ENCODE measurements at regions not wholly inside any gene's neighbourhood (a gene's known extent, or its start where the extent isn't known, plus 50 kb on each side); places are given as distances from the start of the nearest gene placed in this dataset.
A peak's percentile ranks its signal among the peaks of the same experiment; 100 is the strongest.
"Not testable (repeated sequence)": the region's sequence is repeated elsewhere in the genome, so short reads cannot be mapped to it uniquely, and the experiment has no call there.

GRCh38 chr3:23712656-23713559 is 92.8 kb upstream of the UBE2E1 start:
- H3K9me3 Mint-ChIP-seq = peaks cover 10 to 16% of the 10 kb centered on the region in 2 donors
- DNase-seq = no peak
- H3K4me3 Mint-ChIP-seq = no peak overlapping the region
- H3K4me1 Mint-ChIP-seq = peaks cover 5% of the 10 kb centered on the region
- H3K27ac Mint-ChIP-seq = no peak overlapping the region
- peaks cover 37% of the 10 kb centered on the region for H3K27me3 Mint-ChIP-seq
- ATAC-seq = no peak

GRCh38 chr3:23713641-23714040 is 92.1 kb upstream of the UBE2E1 start:
- Mint-ChIP-seq H3K27me3 (peaks cover 37% of the 10 kb centered on the region), H3K4me3 (no peak overlapping the region), H3K9me3 (peaks cover 10 to 16% of the 10 kb centered on the region in 2 donors), H3K4me1 (peaks cover 5% of the 10 kb centered on the region), H3K27ac (no peak overlapping the region)
- ATAC-seq = no peak
- no peak for DNase-seq

GRCh38 chr3:23720059-23720458 is 85.7 kb upstream of the UBE2E1 start:
- Mint-ChIP-seq H3K4me3 (no peak overlapping the region), H3K27ac (no peak overlapping the region), H3K4me1 (no peaks in the 10 kb centered on the region), H3K27me3 (no peaks in the 10 kb centered on the region), H3K9me3 (peaks cover 10 to 16% of the 10 kb centered on the region in 2 donors)
- DNase-seq (no peak), ATAC-seq (no peak)

GRCh38 chr3:23720885-23721284 is 84.9 kb upstream of the UBE2E1 start:
- Mint-ChIP-seq H3K27me3 (no peaks in the 10 kb centered on the region), H3K4me1 (no peaks in the 10 kb centered on the region), H3K9me3 (peaks cover 9 to 10% of the 10 kb centered on the region in 2 donors), H3K27ac (no peak overlapping the region), H3K4me3 (no peak overlapping the region)
- DNase-seq (no peak), ATAC-seq (no peak)

GRCh38 chr3:23723141-23723540 is 82.6 kb upstream of the UBE2E1 start:
- H3K27ac Mint-ChIP-seq = no peak overlapping the region
- no peak for ATAC-seq
- H3K4me1 Mint-ChIP-seq = peaks cover 21% of the 10 kb centered on the region
- no peaks in the 10 kb centered on the region for H3K9me3 Mint-ChIP-seq
- H3K4me3 Mint-ChIP-seq = no peak overlapping the region
- no peaks in the 10 kb centered on the region for H3K27me3 Mint-ChIP-seq
- DNase-seq = no peak

- no peak overlapping the region for H3K27ac Mint-ChIP-seq
- no peak overlapping the region for H3K4me3 Mint-ChIP-seq
- H3K4me1 Mint-ChIP-seq = peaks cover 28% of the 10 kb centered on the region
- no peaks in the 10 kb centered on the region for H3K9me3 Mint-ChIP-seq
- ATAC-seq = no peak
- no peaks in the 10 kb centered on the region for H3K27me3 Mint-ChIP-seq
- no peak for DNase-seq
These were observed 81.8 kb upstream of the UBE2E1 start for GRCh38 chr3:23723930-23724329.

GRCh38 chr3:23726811-23727548 is 78.8 kb upstream of the UBE2E1 start:
- H3K4me1 Mint-ChIP-seq = peaks cover 28% of the 10 kb centered on the region
- no peak overlapping the region for H3K27ac Mint-ChIP-seq
- H3K9me3 Mint-ChIP-seq = no peaks in the 10 kb centered on the region
- no peaks in the 10 kb centered on the region for H3K27me3 Mint-ChIP-seq
- no peak overlapping the region for H3K4me3 Mint-ChIP-seq
- peak; percentile 97 for ATAC-seq
- DNase-seq = peak; percentile 4 to 47

- H3K27me3 Mint-ChIP-seq = no peaks in the 10 kb centered on the region
- no peak for DNase-seq
- H3K9me3 Mint-ChIP-seq = no peaks in the 10 kb centered on the region
- peaks cover 28% of the 10 kb centered on the region for H3K4me1 Mint-ChIP-seq
- H3K27ac Mint-ChIP-seq = no peak overlapping the region
- ATAC-seq = no peak
- no peak overlapping the region for H3K4me3 Mint-ChIP-seq
These were observed 77.1 kb upstream of the UBE2E1 start for GRCh38 chr3:23728601-23729117.

- DNase-seq, H3K9me3 Mint-ChIP-seq, ATAC-seq, H3K4me3 Mint-ChIP-seq, H3K27me3 Mint-ChIP-seq: not testable (repeated sequence)
- peak overlapping the region in 1 of 2 donors; percentile 27 for H3K27ac Mint-ChIP-seq
- peaks cover 28% of the 10 kb centered on the region for H3K4me1 Mint-ChIP-seq
These were observed 76.4 kb upstream of the UBE2E1 start for GRCh38 chr3:23729362-23729761.

GRCh38 chr3:23734481-23734880 is 71.3 kb upstream of the UBE2E1 start:
- DNase-seq (no peak), ATAC-seq (no peak)
- Mint-ChIP-seq H3K4me1 (peaks cover 3% of the 10 kb centered on the region), H3K27me3 (peaks cover 40% of the 10 kb centered on the region), H3K27ac (no peak overlapping the region), H3K9me3 (no peaks in the 10 kb centered on the region), H3K4me3 (no peak overlapping the region)

GRCh38 chr3:23735062-23735461 is 70.7 kb upstream of the UBE2E1 start:
- Mint-ChIP-seq H3K9me3 (no peaks in the 10 kb centered on the region), H3K4me1 (peaks cover 7% of the 10 kb centered on the region), H3K27ac (no peak overlapping the region), H3K27me3 (peaks cover 44% of the 10 kb centered on the region), H3K4me3 (no peak overlapping the region)
- DNase-seq (no peak), ATAC-seq (no peak)

GRCh38 chr3:23735535-23736326 is 70.0 kb upstream of the UBE2E1 start:
- Mint-ChIP-seq H3K9me3 (no peaks in the 10 kb centered on the region), H3K4me3 (no peak overlapping the region), H3K4me1 (peaks cover 13% of the 10 kb centered on the region), H3K27me3 (peaks cover 44% of the 10 kb centered on the region), H3K27ac (no peak overlapping the region)
- DNase-seq (no peak), ATAC-seq (no peak)

- DNase-seq = no peak
- Mint-ChIP-seq H3K27ac (no peak overlapping the region), H3K9me3 (no peaks in the 10 kb centered on the region), H3K4me3 (no peak overlapping the region), H3K4me1 (peaks cover 19% of the 10 kb centered on the region), H3K27me3 (peaks cover 65% of the 10 kb centered on the region)
- ATAC-seq = no peak
These were observed 66.8 kb upstream of the UBE2E1 start for GRCh38 chr3:23738944-23739343.

- no peak overlapping the region for H3K4me3 Mint-ChIP-seq
- H3K4me1 Mint-ChIP-seq = peaks cover 19% of the 10 kb centered on the region
- H3K27me3 Mint-ChIP-seq = peaks cover 66% of the 10 kb centered on the region
- ATAC-seq (no peak), DNase-seq (no peak)
- no peaks in the 10 kb centered on the region for H3K9me3 Mint-ChIP-seq
- no peak overlapping the region for H3K27ac Mint-ChIP-seq
These were observed 66.2 kb upstream of the UBE2E1 start for GRCh38 chr3:23739536-23739935.

- Mint-ChIP-seq H3K4me3 (peak overlapping the region in 1 of 2 donors; percentile 0), H3K27me3 (peaks cover 58% of the 10 kb centered on the region), H3K4me1 (peaks cover 19% of the 10 kb centered on the region), H3K27ac (peak overlapping the region; percentile 37 to 40), H3K9me3 (no peaks in the 10 kb centered on the region)
- ATAC-seq (peak; percentile 96), DNase-seq (peak; percentile 47 to 69)
These were observed 65.2 kb upstream of the UBE2E1 start for GRCh38 chr3:23740517-23740965.

All from stimulated activated naive CD8-positive, alpha-beta T cell treated with anti-CD3 and anti-CD28 coated beads, Interleukin-15, amount 100 ng/mL, for 72 hours (primary cell).